ENCODE measurements at regions not wholly inside any gene's neighbourhood (a gene's known extent, or its start where the extent isn't known, plus 50 kb on each side); places are given as distances from the start of the nearest gene placed in this dataset.
A peak's percentile ranks its signal among the peaks of the same experiment; 100 is the strongest.

- H3K4me3 ChIP-seq (replicated peaks; ENCODE audit: low read depth, low read length), result no peak overlapping the region
- DNase-seq (ENCODE audit: extremely low read depth, low read depth), result no peak
- TF ChIP-seq, protein P1, sequence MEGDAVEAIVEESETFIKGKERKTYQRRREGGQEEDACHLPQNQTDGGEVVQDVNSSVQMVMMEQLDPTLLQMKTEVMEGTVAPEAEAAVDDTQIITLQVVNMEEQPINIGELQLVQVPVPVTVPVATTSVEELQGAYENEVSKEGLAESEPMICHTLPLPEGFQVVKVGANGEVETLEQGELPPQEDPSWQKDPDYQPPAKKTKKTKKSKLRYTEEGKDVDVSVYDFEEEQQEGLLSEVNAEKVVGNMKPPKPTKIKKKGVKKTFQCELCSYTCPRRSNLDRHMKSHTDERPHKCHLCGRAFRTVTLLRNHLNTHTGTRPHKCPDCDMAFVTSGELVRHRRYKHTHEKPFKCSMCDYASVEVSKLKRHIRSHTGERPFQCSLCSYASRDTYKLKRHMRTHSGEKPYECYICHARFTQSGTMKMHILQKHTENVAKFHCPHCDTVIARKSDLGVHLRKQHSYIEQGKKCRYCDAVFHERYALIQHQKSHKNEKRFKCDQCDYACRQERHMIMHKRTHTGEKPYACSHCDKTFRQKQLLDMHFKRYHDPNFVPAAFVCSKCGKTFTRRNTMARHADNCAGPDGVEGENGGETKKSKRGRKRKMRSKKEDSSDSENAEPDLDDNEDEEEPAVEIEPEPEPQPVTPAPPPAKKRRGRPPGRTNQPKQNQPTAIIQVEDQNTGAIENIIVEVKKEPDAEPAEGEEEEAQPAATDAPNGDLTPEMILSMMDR (IDR thresholded peaks at IDR 0.05; ENCODE audit: low read depth, low read length, missing control alignments), result no peak
Measured at GRCh38 chr9:38337181-38337580, 55.3 kb upstream of the ALDH1B1 start.

GRCh38 chr9:38336341-38336740 lies 56.2 kb upstream of the ALDH1B1 start:
- H3K4me3 ChIP-seq (replicated peaks; ENCODE audit: low read depth, low read length), result no peak overlapping the region
- TF ChIP-seq, protein P1 (IDR thresholded peaks at IDR 0.05; ENCODE audit: low read depth, low read length, missing control alignments), result no peak
- no peak for DNase-seq (ENCODE audit: extremely low read depth, low read depth)

- DNase-seq (ENCODE audit: extremely low read depth, low read depth), result no peak
- no peak overlapping the region for H3K4me3 ChIP-seq (replicated peaks; ENCODE audit: low read depth, low read length)
- TF ChIP-seq, protein P1 (IDR thresholded peaks at IDR 0.05; ENCODE audit: low read depth, low read length, missing control alignments), result no peak
Measured at GRCh38 chr9:38335686-38336085, 56.8 kb upstream of the ALDH1B1 start.

DNA sequence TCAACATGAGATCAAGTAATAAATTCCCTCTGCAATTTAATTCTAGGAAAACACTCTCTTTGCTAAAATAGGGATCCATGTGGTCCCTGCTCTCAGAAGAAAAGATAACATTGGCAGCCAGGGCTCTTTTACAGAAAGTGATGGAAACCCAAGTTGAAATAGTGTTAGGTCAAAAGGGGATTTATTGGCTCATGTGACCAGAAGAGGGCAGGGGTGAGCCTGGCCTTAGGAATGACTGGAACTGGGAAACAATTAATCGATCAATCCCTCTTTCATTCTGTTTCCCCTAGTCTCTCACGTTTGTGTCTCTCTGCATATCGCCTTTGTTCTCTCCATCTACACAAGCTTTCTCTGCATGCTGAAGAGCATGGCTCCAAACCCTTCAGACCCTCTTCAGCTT lies 58.3 kb upstream of the ALDH1B1 start:
- H3K4me3 ChIP-seq (replicated peaks; ENCODE audit: low read depth, low read length), result no peak overlapping the region
- DNase-seq (ENCODE audit: extremely low read depth, low read depth), result no peak
- TF ChIP-seq, protein P1 (IDR thresholded peaks at IDR 0.05; ENCODE audit: low read depth, low read length, missing control alignments), result peak; percentile 28

- H3K4me3 ChIP-seq (replicated peaks; ENCODE audit: low read depth, low read length), result no peak overlapping the region
- DNase-seq (ENCODE audit: extremely low read depth, low read depth), result no peak
- TF ChIP-seq, protein P1 (IDR thresholded peaks at IDR 0.05; ENCODE audit: low read depth, low read length, missing control alignments), result no peak
Measured at GRCh38 chr9:38333047-38333446, 59.5 kb upstream of the ALDH1B1 start.

GRCh38 chr9:38332625-38333024 lies 59.9 kb upstream of the ALDH1B1 start:
- DNase-seq (ENCODE audit: extremely low read depth, low read depth), result no peak
- TF ChIP-seq, protein P1 (IDR thresholded peaks at IDR 0.05; ENCODE audit: low read depth, low read length, missing control alignments), result no peak
- no peak overlapping the region for H3K4me3 ChIP-seq (replicated peaks; ENCODE audit: low read depth, low read length)

GRCh38 chr9:38331141-38331540 lies 61.4 kb upstream of the ALDH1B1 start:
- H3K4me3 ChIP-seq (replicated peaks; ENCODE audit: low read depth, low read length), result no peak overlapping the region
- no peak for DNase-seq (ENCODE audit: extremely low read depth, low read depth)
- TF ChIP-seq, protein P1 (IDR thresholded peaks at IDR 0.05; ENCODE audit: low read depth, low read length, missing control alignments), result no peak
